ENCODE measurements at regions not wholly inside any gene's neighbourhood (a gene's known extent, or its start where the extent isn't known, plus 50 kb on each side); places are given as distances from the start of the nearest gene placed in this dataset.

- Histone ChIP-seq H3K36me3 (ENCODE audit: control insufficient read depth in 3 of 3, insufficient read depth in 2 of 3, low read depth in 1 of 3, low read length in 3 of 3) (no peaks in the 10 kb centered on the region), H3K4me1 (ENCODE audit: control insufficient read depth in 3 of 3, insufficient read depth in 2 of 3, low read depth in 1 of 3, low read length in 2 of 3) (no peaks in the 10 kb centered on the region), H3K4me3 (ENCODE audit: low read depth in 1 of 3, low read length in 3 of 3) (no peak overlapping the region), H3K27ac (ENCODE audit: low read depth in 1 of 3, low read length in 2 of 3) (no peak overlapping the region), H3K27me3 (ENCODE audit: control insufficient read depth in 3 of 3, insufficient read depth in 3 of 3, low read length in 3 of 3) (no peaks in the 10 kb centered on the region), H3K9me3 (ENCODE audit: control insufficient read depth in 2 of 2, insufficient read depth in 1 of 2, low read depth in 1 of 2, low read length in 1 of 2) (no peaks in the 10 kb centered on the region)
- DNase-seq, result no peak
- no peak for FAIRE-seq
- 75 to 86% (median 85%) methylated on average over 2 of the region's 2 CpGs for WGBS, 3 donors
Measured at GRCh38 chr6:159512571-159512970, 180.5 kb downstream of the SOD2 start.

GRCh38 chr6:159512104-159512503 is 180.9 kb downstream of the SOD2 start:
- 79 to 84% (median 82%) methylated on average over 2 of the region's 2 CpGs for WGBS, 3 donors
- no peak for FAIRE-seq
- H3K27me3 ChIP-seq (ENCODE audit: control insufficient read depth in 3 of 3, insufficient read depth in 3 of 3, low read length in 3 of 3), result no peaks in the 10 kb centered on the region
- H3K4me1 ChIP-seq (ENCODE audit: control insufficient read depth in 3 of 3, insufficient read depth in 2 of 3, low read depth in 1 of 3, low read length in 2 of 3), result no peaks in the 10 kb centered on the region
- H3K9me3 ChIP-seq (ENCODE audit: control insufficient read depth in 2 of 2, insufficient read depth in 1 of 2, low read depth in 1 of 2, low read length in 1 of 2), result no peaks in the 10 kb centered on the region
- no peaks in the 10 kb centered on the region for H3K36me3 ChIP-seq (ENCODE audit: control insufficient read depth in 3 of 3, insufficient read depth in 2 of 3, low read depth in 1 of 3, low read length in 3 of 3)
- no peak overlapping the region for H3K27ac ChIP-seq (ENCODE audit: low read depth in 1 of 3, low read length in 2 of 3)
- no peak for DNase-seq
- H3K4me3 ChIP-seq (ENCODE audit: low read depth in 1 of 3, low read length in 3 of 3), result no peak overlapping the region

GRCh38 chr6:159510141-159510540 is 182.9 kb downstream of the SOD2 start:
- WGBS, 3 donors, result 75 to 79% (median 76%) methylated on average over 8 of the region's 8 CpGs
- no peak for FAIRE-seq
- Histone ChIP-seq H3K27ac (ENCODE audit: low read depth in 1 of 3, low read length in 2 of 3) (no peak overlapping the region), H3K36me3 (ENCODE audit: control insufficient read depth in 3 of 3, insufficient read depth in 2 of 3, low read depth in 1 of 3, low read length in 3 of 3) (no peaks in the 10 kb centered on the region), H3K4me1 (ENCODE audit: control insufficient read depth in 3 of 3, insufficient read depth in 2 of 3, low read depth in 1 of 3, low read length in 2 of 3) (no peaks in the 10 kb centered on the region), H3K27me3 (ENCODE audit: control insufficient read depth in 3 of 3, insufficient read depth in 3 of 3, low read length in 3 of 3) (no peaks in the 10 kb centered on the region), H3K9me3 (ENCODE audit: control insufficient read depth in 2 of 2, insufficient read depth in 1 of 2, low read depth in 1 of 2, low read length in 1 of 2) (no peaks in the 10 kb centered on the region), H3K4me3 (ENCODE audit: low read depth in 1 of 3, low read length in 3 of 3) (no peak overlapping the region)
- no peak for DNase-seq

- 92 to 93% (median 92%) methylated on average over 2 of the region's 2 CpGs for WGBS, 3 donors
Measured at GRCh38 chr6:159508931-159509330, 184.1 kb downstream of the SOD2 start.

GRCh38 chr6:159506048-159506447 is 187.0 kb downstream of the SOD2 start:
- DNase-seq (no peak), FAIRE-seq (no peak)
- no peaks in the 10 kb centered on the region for H3K36me3 ChIP-seq (ENCODE audit: control insufficient read depth in 3 of 3, insufficient read depth in 2 of 3, low read depth in 1 of 3, low read length in 3 of 3)
- H3K4me1 ChIP-seq (ENCODE audit: control insufficient read depth in 3 of 3, insufficient read depth in 2 of 3, low read depth in 1 of 3, low read length in 2 of 3), result no peaks in the 10 kb centered on the region
- H3K27me3 ChIP-seq (ENCODE audit: control insufficient read depth in 3 of 3, insufficient read depth in 3 of 3, low read length in 3 of 3), result no peaks in the 10 kb centered on the region
- no peaks in the 10 kb centered on the region for H3K9me3 ChIP-seq (ENCODE audit: control insufficient read depth in 2 of 2, insufficient read depth in 1 of 2, low read depth in 1 of 2, low read length in 1 of 2)
- 61 to 69% (median 65%) methylated on average over 4 of the region's 4 CpGs for WGBS, 3 donors
- H3K27ac ChIP-seq (ENCODE audit: low read depth in 1 of 3, low read length in 2 of 3), result no peak overlapping the region
- no peak overlapping the region for H3K4me3 ChIP-seq (ENCODE audit: low read depth in 1 of 3, low read length in 3 of 3)

More at GRCh38 chr6:159508931-159509330, 184.1 kb downstream of the SOD2 start:
- Histone ChIP-seq H3K4me3 (ENCODE audit: low read depth in 1 of 3, low read length in 3 of 3) (no peak overlapping the region), H3K36me3 (ENCODE audit: control insufficient read depth in 3 of 3, insufficient read depth in 2 of 3, low read depth in 1 of 3, low read length in 3 of 3) (no peaks in the 10 kb centered on the region), H3K27ac (ENCODE audit: low read depth in 1 of 3, low read length in 2 of 3) (no peak overlapping the region), H3K4me1 (ENCODE audit: control insufficient read depth in 3 of 3, insufficient read depth in 2 of 3, low read depth in 1 of 3, low read length in 2 of 3) (no peaks in the 10 kb centered on the region), H3K9me3 (ENCODE audit: control insufficient read depth in 2 of 2, insufficient read depth in 1 of 2, low read depth in 1 of 2, low read length in 1 of 2) (no peaks in the 10 kb centered on the region), H3K27me3 (ENCODE audit: control insufficient read depth in 3 of 3, insufficient read depth in 3 of 3, low read length in 3 of 3) (no peaks in the 10 kb centered on the region)
- DNase-seq, result no peak
- FAIRE-seq, result no peak

GRCh38 chr6:159505140-159505922 is 187.7 kb downstream of the SOD2 start:
- H3K4me3 ChIP-seq (ENCODE audit: low read depth in 1 of 3, low read length in 3 of 3), result no peak overlapping the region
- no peaks in the 10 kb centered on the region for H3K36me3 ChIP-seq (ENCODE audit: control insufficient read depth in 3 of 3, insufficient read depth in 2 of 3, low read depth in 1 of 3, low read length in 3 of 3)
- no peaks in the 10 kb centered on the region for H3K9me3 ChIP-seq (ENCODE audit: control insufficient read depth in 2 of 2, insufficient read depth in 1 of 2, low read depth in 1 of 2, low read length in 1 of 2)
- DNase-seq (no peak), FAIRE-seq (no peak)
- WGBS, 3 donors, result 77 to 81% (median 77%) methylated on average over 19 of the region's 19 CpGs
- no peaks in the 10 kb centered on the region for H3K27me3 ChIP-seq (ENCODE audit: control insufficient read depth in 3 of 3, insufficient read depth in 3 of 3, low read length in 3 of 3)
- no peaks in the 10 kb centered on the region for H3K4me1 ChIP-seq (ENCODE audit: control insufficient read depth in 3 of 3, insufficient read depth in 2 of 3, low read depth in 1 of 3, low read length in 2 of 3)
- H3K27ac ChIP-seq (ENCODE audit: low read depth in 1 of 3, low read length in 2 of 3), result no peak overlapping the region

- no peak overlapping the region for H3K4me3 ChIP-seq (ENCODE audit: low read depth in 1 of 3, low read length in 3 of 3)
- H3K36me3 ChIP-seq (ENCODE audit: control insufficient read depth in 3 of 3, insufficient read depth in 2 of 3, low read depth in 1 of 3, low read length in 3 of 3), result no peaks in the 10 kb centered on the region
- H3K27ac ChIP-seq (ENCODE audit: low read depth in 1 of 3, low read length in 2 of 3), result no peak overlapping the region
- H3K27me3 ChIP-seq (ENCODE audit: control insufficient read depth in 3 of 3, insufficient read depth in 3 of 3, low read length in 3 of 3), result no peaks in the 10 kb centered on the region
- DNase-seq (no peak), FAIRE-seq (no peak)
- no peaks in the 10 kb centered on the region for H3K4me1 ChIP-seq (ENCODE audit: control insufficient read depth in 3 of 3, insufficient read depth in 2 of 3, low read depth in 1 of 3, low read length in 2 of 3)
- H3K9me3 ChIP-seq (ENCODE audit: control insufficient read depth in 2 of 2, insufficient read depth in 1 of 2, low read depth in 1 of 2, low read length in 1 of 2), result no peaks in the 10 kb centered on the region
Measured at GRCh38 chr6:159501558-159501957, 191.5 kb downstream of the SOD2 start.

GRCh38 chr6:159499034-159499433 is 194.0 kb downstream of the SOD2 start:
- Histone ChIP-seq H3K27ac (ENCODE audit: low read depth in 1 of 3, low read length in 2 of 3) (no peak overlapping the region), H3K27me3 (ENCODE audit: control insufficient read depth in 3 of 3, insufficient read depth in 3 of 3, low read length in 3 of 3) (no peaks in the 10 kb centered on the region), H3K36me3 (ENCODE audit: control insufficient read depth in 3 of 3, insufficient read depth in 2 of 3, low read depth in 1 of 3, low read length in 3 of 3) (no peaks in the 10 kb centered on the region), H3K9me3 (ENCODE audit: control insufficient read depth in 2 of 2, insufficient read depth in 1 of 2, low read depth in 1 of 2, low read length in 1 of 2) (no peaks in the 10 kb centered on the region), H3K4me3 (ENCODE audit: low read depth in 1 of 3, low read length in 3 of 3) (no peak overlapping the region), H3K4me1 (ENCODE audit: control insufficient read depth in 3 of 3, insufficient read depth in 2 of 3, low read depth in 1 of 3, low read length in 2 of 3) (no peaks in the 10 kb centered on the region)
- DNase-seq (no peak), FAIRE-seq (no peak)
- WGBS, 3 donors, result 71 to 89% (median 82%) methylated on average over 3 of the region's 3 CpGs

GRCh38 chr6:159494586-159494972 is 198.5 kb downstream of the SOD2 start:
- Histone ChIP-seq H3K36me3 (ENCODE audit: control insufficient read depth in 3 of 3, insufficient read depth in 2 of 3, low read depth in 1 of 3, low read length in 3 of 3) (no peaks in the 10 kb centered on the region), H3K27ac (ENCODE audit: low read depth in 1 of 3, low read length in 2 of 3) (no peak overlapping the region), H3K4me3 (ENCODE audit: low read depth in 1 of 3, low read length in 3 of 3) (no peak overlapping the region), H3K9me3 (ENCODE audit: control insufficient read depth in 2 of 2, insufficient read depth in 1 of 2, low read depth in 1 of 2, low read length in 1 of 2) (no peaks in the 10 kb centered on the region), H3K27me3 (ENCODE audit: control insufficient read depth in 3 of 3, insufficient read depth in 3 of 3, low read length in 3 of 3) (no peaks in the 10 kb centered on the region), H3K4me1 (ENCODE audit: control insufficient read depth in 3 of 3, insufficient read depth in 2 of 3, low read depth in 1 of 3, low read length in 2 of 3) (no peaks in the 10 kb centered on the region)
- WGBS, 3 donors, result 66 to 78% (median 68%) methylated on average over 5 of the region's 5 CpGs
- FAIRE-seq (no peak), DNase-seq (no peak)

Measured in small intestine (tissue), 7 donors.